ELF-1 (cell line): ENCODE measurements at regions not wholly inside any gene's neighbourhood (a gene's known extent, or its start where the extent isn't known, plus 50 kb on each side); places are given as distances from the start of the nearest gene placed in this dataset.
A peak's percentile ranks its signal among the peaks of the same experiment; 100 is the strongest.

Experiments
- DNase-seq: peaks from one replicate; pipeline ENCODE4 v3.0.0-alpha.2; 2016; ENCODE audit warnings: low read depth, low spot score

GRCh38 chr3:31050296-31050695 lies 155.8 kb upstream of the GADL1 start:
- DNase-seq = no peak

GRCh38 chr3:31051226-31051625 lies 156.8 kb upstream of the GADL1 start:
- no peak for DNase-seq

- DNase-seq = no peak
Observed at GRCh38 chr3:31053299-31053698, 158.8 kb upstream of the GADL1 start.

GRCh38 chr3:31054032-31054431 lies 159.6 kb upstream of the GADL1 start:
- no peak for DNase-seq

- no peak for DNase-seq
Observed at GRCh38 chr3:31055757-31056156, 161.3 kb upstream of the GADL1 start.

GRCh38 chr3:31057891-31058290 lies 163.4 kb upstream of the GADL1 start:
- no peak for DNase-seq

GRCh38 chr3:31064021-31064420 lies 169.6 kb upstream of the GADL1 start:
- DNase-seq = no peak

- no peak for DNase-seq
Observed at GRCh38 chr3:31065765-31066164, 171.3 kb upstream of the GADL1 start.

GRCh38 chr3:31067004-31067403 lies 172.5 kb upstream of the GADL1 start:
- DNase-seq = peak; percentile 46

GRCh38 chr3:31075471-31075870 lies 181.0 kb upstream of the GADL1 start:
- DNase-seq = no peak

GRCh38 chr3:31075876-31076275 lies 181.4 kb upstream of the GADL1 start:
- DNase-seq = no peak

GRCh38 chr3:31077021-31077601 lies 182.7 kb upstream of the GADL1 start:
- no peak for DNase-seq

- DNase-seq = no peak
Observed at GRCh38 chr3:31077826-31078225, 183.4 kb upstream of the GADL1 start.

GRCh38 chr3:31079689-31080088 lies 185.2 kb upstream of the GADL1 start:
- DNase-seq = no peak

- no peak for DNase-seq
Observed at GRCh38 chr3:31081018-31081662, 186.7 kb upstream of the GADL1 start.

- DNase-seq = no peak
Observed at GRCh38 chr3:31086148-31086547, 191.7 kb upstream of the GADL1 start.

- DNase-seq = no peak
Observed at GRCh38 chr3:31086698-31087097, 192.2 kb upstream of the GADL1 start.

- DNase-seq = no peak
Observed at GRCh38 chr3:31091748-31092147, 197.3 kb upstream of the GADL1 start.

GRCh38 chr3:31092748-31093589 lies 198.5 kb upstream of the GADL1 start:
- peak; percentile 22 for DNase-seq

- no peak for DNase-seq
Observed at GRCh38 chr3:31093606-31094005, 199.1 kb upstream of the GADL1 start.

- DNase-seq = no peak
Observed at GRCh38 chr3:31094048-31094447, 199.6 kb upstream of the GADL1 start.

- DNase-seq = no peak
Observed at GRCh38 chr3:31095255-31095654, 200.8 kb upstream of the GADL1 start.
